ENCODE measurements at regions not wholly inside any gene's neighbourhood (a gene's known extent, or its start where the extent isn't known, plus 50 kb on each side); places are given as distances from the start of the nearest gene placed in this dataset.

DNA sequence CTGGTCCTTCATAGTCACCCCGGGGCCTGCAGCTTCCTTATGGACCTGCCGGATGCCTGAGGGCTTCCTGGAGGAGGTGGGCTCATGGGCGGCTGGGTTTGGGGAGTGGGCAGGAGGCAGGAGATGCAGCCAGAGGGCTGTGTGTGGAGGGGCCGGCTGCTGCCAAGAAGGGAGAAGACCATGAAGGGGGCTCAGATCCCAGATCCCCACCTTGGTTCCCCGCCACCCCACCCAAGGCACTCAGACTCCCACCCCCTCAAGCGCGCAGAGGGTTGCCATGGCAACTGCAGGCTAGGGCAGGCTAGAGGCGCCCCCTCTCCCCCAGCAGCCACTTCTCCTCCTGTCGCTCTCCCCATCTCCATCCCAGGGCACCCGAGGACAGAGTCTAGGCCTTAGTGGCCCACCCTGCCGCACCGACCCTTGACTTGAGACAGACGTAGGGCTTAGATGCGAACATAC lies 104.5 kb downstream of the CRLF3 start:
- CTCF ChIA-PET, result no interaction called here
- Histone ChIP-seq H3K9ac (no peak overlapping the region), H3K4me2 (no peak overlapping the region), H3K27ac (ENCODE audit: low read depth in 2 of 2, low read length in 1 of 2) (no peak overlapping the region), H3K27me3 (ENCODE audit: insufficient read depth) (no peaks in the 10 kb centered on the region), H3F3A (replicated peaks; ENCODE audit: insufficient read depth) (peaks cover 4% of the 10 kb centered on the region), H3K4me1 (ENCODE audit: control insufficient read depth in 1 of 2, insufficient read depth in 2 of 2, low read depth in 1 of 2, low read length in 1 of 2) (no peaks in the 10 kb centered on the region), H3K9me2 (no peaks in the 10 kb centered on the region), H3K9me3 (no peaks in the 10 kb centered on the region), H3K79me2 (ENCODE audit: insufficient read depth) (peaks cover 94% of the 10 kb centered on the region), H4K20me1 (ENCODE audit: insufficient read depth) (peaks cover 76% of the 10 kb centered on the region), H2AFZ (ENCODE audit: low read depth) (no peak overlapping the region), H3K4me3 (ENCODE audit: low read depth in 2 of 2, low read length in 1 of 2) (no peak overlapping the region), H3K36me3 (replicated peaks in 1 of 2; ENCODE audit: control insufficient read depth in 1 of 2, insufficient read depth in 2 of 2, low read length in 1 of 2) (no peaks in the 10 kb centered on the region)
- TF ChIP-seq, protein P1, sequence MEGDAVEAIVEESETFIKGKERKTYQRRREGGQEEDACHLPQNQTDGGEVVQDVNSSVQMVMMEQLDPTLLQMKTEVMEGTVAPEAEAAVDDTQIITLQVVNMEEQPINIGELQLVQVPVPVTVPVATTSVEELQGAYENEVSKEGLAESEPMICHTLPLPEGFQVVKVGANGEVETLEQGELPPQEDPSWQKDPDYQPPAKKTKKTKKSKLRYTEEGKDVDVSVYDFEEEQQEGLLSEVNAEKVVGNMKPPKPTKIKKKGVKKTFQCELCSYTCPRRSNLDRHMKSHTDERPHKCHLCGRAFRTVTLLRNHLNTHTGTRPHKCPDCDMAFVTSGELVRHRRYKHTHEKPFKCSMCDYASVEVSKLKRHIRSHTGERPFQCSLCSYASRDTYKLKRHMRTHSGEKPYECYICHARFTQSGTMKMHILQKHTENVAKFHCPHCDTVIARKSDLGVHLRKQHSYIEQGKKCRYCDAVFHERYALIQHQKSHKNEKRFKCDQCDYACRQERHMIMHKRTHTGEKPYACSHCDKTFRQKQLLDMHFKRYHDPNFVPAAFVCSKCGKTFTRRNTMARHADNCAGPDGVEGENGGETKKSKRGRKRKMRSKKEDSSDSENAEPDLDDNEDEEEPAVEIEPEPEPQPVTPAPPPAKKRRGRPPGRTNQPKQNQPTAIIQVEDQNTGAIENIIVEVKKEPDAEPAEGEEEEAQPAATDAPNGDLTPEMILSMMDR (IDR thresholded peaks at IDR 0.05), result no peak
- TF ChIP-seq FOSL2 (IDR thresholded peaks at IDR 0.05; ENCODE audit: borderline replicate concordance, low read depth) (no peak), IRF3 (IDR thresholded peaks at IDR 0.05; ENCODE audit: low read depth, low read length) (no peak), GATA2 (CRISPR knock-in tag; IDR thresholded peaks at IDR 0.05) (no peak), FOXM1 (IDR thresholded peaks at IDR 0.05; ENCODE audit: low read depth) (no peak), EZH2phosphoT487 (IDR thresholded peaks at IDR 0.05; ENCODE audit: borderline replicate concordance, low read depth) (no peak), EP300 (IDR thresholded peaks at IDR 0.05; ENCODE audit: borderline replicate concordance in 1 of 2, low read depth in 1 of 2, low read length in 1 of 2) (no peak), REST (IDR thresholded peaks at IDR 0.05; ENCODE audit: low read depth, low read length) (no peak), ELF1 (IDR thresholded peaks at IDR 0.05) (no peak), RFX5 (IDR thresholded peaks at IDR 0.05; ENCODE audit: low read length) (no peak), SMC3 (IDR thresholded peaks at IDR 0.05; ENCODE audit: low read depth, low read length) (no peak), YY1 (IDR thresholded peaks at IDR 0.05; ENCODE audit: low read depth) (no peak), RAD21 (IDR thresholded peaks at IDR 0.05; ENCODE audit: low read length) (no peak), TCF12 (IDR thresholded peaks at IDR 0.05) (no peak)
- 98% methylated on average over 7 of the region's 14 CpGs for WGBS (ENCODE audit: low lambda C conversion rate)
- no peak for DNase-seq
- POLR2A ChIA-PET, result no interaction called here
